BJ (cell line): ENCODE measurements at regions not wholly inside any gene's neighbourhood (a gene's known extent, or its start where the extent isn't known, plus 50 kb on each side); places are given as distances from the start of the nearest gene placed in this dataset.

Experiments used
- CTCF ChIA-PET: fragments of 350-600 bp; formaldehyde crosslinking; extraction: SDS; loops from one replicate; lab custom pipeline; 2021; ENCODE audit warnings: antibody characterized with exemption, inconsistent platforms; lab: Yijun Ruan, JAX
- POLR2A ChIA-PET: fragments of 300-600 bp; sonication (Branson Sonifier 250); formaldehyde crosslinking; extraction: SDS; loops from one replicate; lab custom pipeline; 2021; ENCODE audit warnings: antibody characterized with exemption; lab: Charles Lee
- DNase-seq: peaks from one replicate; pipeline ENCODE4 v3.0.0-alpha.2; 2011; ENCODE audit warnings: low read depth
- H3K27me3 ChIP-seq: 2 replicates; pipeline ENCODE4 v1.6.0; 2011; ENCODE audit warnings: low read length; ENCODE audit not compliant: control insufficient read depth, insufficient read depth
- H3K36me3 ChIP-seq: 2 replicates; pipeline ENCODE4 v1.5.1; 2011; ENCODE audit warnings: low read length; ENCODE audit not compliant: control insufficient read depth, insufficient read depth
- H3K4me3 ChIP-seq: 2 replicates; pipeline ENCODE4 v1.5.1; 2011; ENCODE audit warnings: low read depth, mild to moderate bottlenecking, control low read depth, low read length
- CTCF ChIP-seq: IDR thresholded peaks from 2 replicates; pipeline ENCODE4 v1.5.1; 2011; ENCODE audit warnings: low read depth, mild to moderate bottlenecking, control low read depth, inconsistent platforms, low read length, moderate library complexity; ENCODE audit not compliant: insufficient read depth

- CTCF ChIA-PET, result no interaction called here
Measured at GRCh38 chr17:72351365-72351764, 230.5 kb downstream of the SOX9 start.

GRCh38 chr17:72351884-72352346 lies 231.1 kb downstream of the SOX9 start:
- no peaks in the 10 kb centered on the region for H3K36me3 ChIP-seq

More at GRCh38 chr17:72351365-72351764, 230.5 kb downstream of the SOX9 start:
- H3K36me3 ChIP-seq, result no peaks in the 10 kb centered on the region
- H3K27me3 ChIP-seq, result no peaks in the 10 kb centered on the region
- H3K4me3 ChIP-seq, result no peak overlapping the region
- POLR2A ChIA-PET, result no interaction called here
- DNase-seq, result no peak
- TF ChIP-seq CTCF, result no peak

GRCh38 chr17:72353502-72353901 lies 232.7 kb downstream of the SOX9 start:
- ChIA-PET POLR2A (no interaction called here), CTCF (no interaction called here)
- Histone ChIP-seq H3K27me3 (no peaks in the 10 kb centered on the region), H3K36me3 (no peaks in the 10 kb centered on the region), H3K4me3 (no peak overlapping the region)
- no peak for DNase-seq
- TF ChIP-seq CTCF, result no peak

More at GRCh38 chr17:72351884-72352346, 231.1 kb downstream of the SOX9 start:
- Histone ChIP-seq H3K27me3 (no peaks in the 10 kb centered on the region), H3K4me3 (no peak overlapping the region)
- POLR2A ChIA-PET, result no interaction called here
- DNase-seq, result no peak
- CTCF ChIA-PET, result no interaction called here
- no peak for TF ChIP-seq CTCF

GRCh38 chr17:72354071-72354470 lies 233.3 kb downstream of the SOX9 start:
- no peaks in the 10 kb centered on the region for H3K36me3 ChIP-seq
- DNase-seq, result no peak
- ChIA-PET POLR2A (no interaction called here), CTCF (no interaction called here)
- no peak overlapping the region for H3K4me3 ChIP-seq
- H3K27me3 ChIP-seq, result no peaks in the 10 kb centered on the region
- TF ChIP-seq CTCF, result no peak

- H3K36me3 ChIP-seq, result no peaks in the 10 kb centered on the region
- H3K27me3 ChIP-seq, result no peaks in the 10 kb centered on the region
- H3K4me3 ChIP-seq, result no peak overlapping the region
- ChIA-PET POLR2A (no interaction called here), CTCF (interaction anchor here (0.6 to 2.7 kb wide), 2 partner anchors 23 to 202 kb away, joined by 3 to 9 read pairs; no protein-coding TSS in a partner anchor)
- DNase-seq, result no peak
- no peak for TF ChIP-seq CTCF
Measured at GRCh38 chr17:72357764-72358365, 237.0 kb downstream of the SOX9 start.
